ENCODE measurements at regions not wholly inside any gene's neighbourhood (a gene's known extent, or its start where the extent isn't known, plus 50 kb on each side); places are given as distances from the start of the nearest gene placed in this dataset.
"Not testable (repeated sequence)": the region's sequence is repeated elsewhere in the genome, so short reads cannot be mapped to it uniquely, and the experiment has no call there.

DNA sequence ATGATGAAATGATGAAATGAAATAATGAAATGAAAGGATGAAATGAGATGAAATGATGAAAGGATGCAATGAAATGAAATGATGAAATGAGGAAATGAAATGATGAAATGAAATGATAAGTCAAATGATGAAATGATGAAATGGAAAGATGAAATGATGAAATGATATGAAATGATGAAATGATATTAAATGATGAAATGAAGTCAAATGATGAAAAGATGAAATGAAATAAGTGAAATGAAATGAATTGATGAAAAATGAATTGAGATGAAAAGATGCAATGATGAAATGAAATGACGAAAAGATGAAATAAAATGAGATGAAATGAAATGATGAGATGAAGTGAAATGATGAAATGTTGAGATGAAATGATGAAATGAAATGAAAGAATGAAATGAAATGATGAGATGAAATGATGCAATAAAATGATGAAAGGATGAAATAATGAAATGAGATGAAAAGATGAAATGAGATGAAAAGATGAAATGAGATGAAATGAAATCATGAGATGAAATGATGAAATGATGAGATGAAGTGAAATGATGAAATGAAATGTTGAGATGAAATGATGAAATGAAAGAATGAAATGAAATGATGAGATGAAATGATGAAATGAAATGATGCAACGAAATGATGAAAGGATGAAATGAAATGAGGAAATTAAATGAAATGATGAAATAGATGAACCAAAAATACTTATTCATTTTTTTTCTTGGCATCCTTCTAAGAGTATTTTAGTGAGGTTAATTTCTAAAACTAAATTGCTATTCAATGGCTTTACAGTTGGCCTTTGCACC, 139.8 kb upstream of the ERV3-1 start:
- DNase-seq: not testable (repeated sequence)

DNA sequence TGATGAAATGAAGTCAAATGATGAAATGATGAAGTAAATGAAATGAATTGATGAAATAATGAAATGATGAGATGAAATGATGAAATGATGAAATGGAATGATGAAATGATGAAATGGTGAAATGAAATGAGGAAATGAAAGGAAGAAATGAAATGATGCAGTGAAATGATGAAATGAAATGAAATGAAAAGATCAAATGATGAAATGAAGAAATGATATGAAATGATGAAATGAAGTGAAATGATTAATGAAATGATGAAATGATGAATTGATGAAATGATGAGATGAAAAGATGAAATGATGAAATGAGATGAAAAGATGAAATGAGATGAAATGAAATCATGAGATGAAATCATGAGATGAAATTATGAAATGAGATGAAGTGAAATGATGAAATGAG, 139.2 kb upstream of the ERV3-1 start:
- peak in 1 of 3 donors; percentile 3 for DNase-seq

DNA sequence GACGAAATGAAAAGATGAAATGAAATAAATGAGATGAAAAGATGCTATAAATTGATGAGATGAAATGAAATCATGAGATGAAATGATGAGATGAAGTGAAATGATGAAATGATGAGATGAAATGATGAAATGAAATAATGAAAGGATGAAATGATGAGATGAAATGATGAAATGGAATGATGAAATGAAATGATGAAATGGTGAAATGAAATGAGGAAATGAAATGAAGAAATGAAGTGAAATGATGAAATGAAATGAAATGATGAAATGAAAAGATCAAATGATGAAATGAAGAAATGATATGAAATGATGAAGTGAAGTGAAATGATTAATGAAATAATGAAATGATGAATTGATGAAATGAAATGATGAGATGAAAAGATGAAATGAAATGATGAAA, 138.5 kb upstream of the ERV3-1 start:
- not testable (repeated sequence) for DNase-seq

DNA sequence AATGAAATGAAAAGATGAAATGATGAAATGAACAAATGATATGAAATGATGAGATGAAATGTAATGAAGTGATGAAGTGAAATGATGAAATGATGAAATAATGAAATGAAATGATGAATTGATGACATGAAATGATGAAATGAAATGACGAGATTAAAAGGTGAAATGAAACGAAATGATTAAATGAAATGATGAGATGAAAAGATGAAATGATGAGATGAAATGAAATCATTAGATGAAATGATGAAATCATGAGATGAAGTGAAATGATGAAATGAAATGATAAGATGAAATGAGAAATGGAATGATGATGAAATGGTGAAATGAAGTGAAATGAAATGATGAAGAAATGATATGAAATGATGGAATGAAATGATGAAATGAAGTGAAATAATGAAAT, 138.1 kb upstream of the ERV3-1 start:
- peak in 1 of 3 donors; percentile 0 for DNase-seq

DNA sequence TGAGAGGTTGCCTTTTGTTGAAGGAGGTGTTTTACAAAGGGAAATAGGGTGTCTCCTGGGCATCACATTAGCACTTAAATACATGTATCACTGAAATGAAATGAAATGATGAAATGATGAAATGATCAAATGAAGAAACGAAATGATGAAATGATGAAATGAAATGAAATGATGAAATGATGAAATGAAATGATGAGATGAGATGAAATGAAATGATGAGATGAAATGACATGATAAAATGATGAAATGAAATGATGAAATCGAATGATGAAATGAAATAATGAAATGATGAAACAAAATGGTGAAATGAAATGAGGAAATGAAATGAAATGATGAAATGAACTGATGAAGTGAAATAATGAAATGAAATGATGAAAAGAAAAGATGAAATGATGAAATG, 137.6 kb upstream of the ERV3-1 start:
- not testable (repeated sequence) for DNase-seq

DNA sequence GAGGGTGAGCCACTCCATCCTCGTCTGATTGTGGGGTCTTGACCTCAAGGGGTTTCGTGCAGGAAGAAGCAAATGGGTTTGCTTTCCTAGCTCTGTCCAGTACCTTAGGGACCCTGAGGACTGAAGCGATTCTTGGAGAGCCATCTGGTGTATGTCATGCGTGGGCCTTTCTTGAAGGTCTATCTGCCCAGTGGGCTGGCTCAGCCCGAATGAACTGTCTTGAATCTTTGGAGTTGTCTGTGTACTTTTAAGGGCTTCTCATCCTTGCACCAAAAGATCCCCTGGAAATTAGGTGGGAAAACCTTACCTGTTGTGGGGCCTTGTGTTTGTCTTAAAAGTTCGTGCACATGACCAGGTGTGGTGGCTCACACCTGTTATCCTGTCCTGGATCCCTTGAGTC, 135.4 kb upstream of the ERV3-1 start:
- DNase-seq: not testable (repeated sequence)

DNA sequence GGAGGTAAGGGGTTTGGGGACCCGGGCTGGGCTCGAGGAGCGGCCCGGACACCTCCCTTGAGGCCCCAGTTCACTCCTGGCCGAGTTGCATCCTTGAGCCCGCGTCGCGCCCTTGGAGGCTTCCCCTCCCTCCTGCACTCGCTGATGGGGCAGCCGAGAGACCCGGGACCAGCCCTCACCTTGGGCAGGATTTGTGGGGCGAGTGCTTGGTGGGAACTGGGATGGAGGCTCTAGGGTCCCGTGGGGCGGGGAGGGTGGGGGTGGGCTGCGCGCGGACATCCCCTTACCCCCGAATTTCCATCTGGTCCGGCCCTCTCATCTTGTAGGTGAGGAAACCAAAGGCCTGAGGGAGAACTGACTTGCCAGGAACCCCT, 134.9 kb upstream of the ERV3-1 start:
- peak in 1 of 3 donors; percentile 2 for DNase-seq

DNA sequence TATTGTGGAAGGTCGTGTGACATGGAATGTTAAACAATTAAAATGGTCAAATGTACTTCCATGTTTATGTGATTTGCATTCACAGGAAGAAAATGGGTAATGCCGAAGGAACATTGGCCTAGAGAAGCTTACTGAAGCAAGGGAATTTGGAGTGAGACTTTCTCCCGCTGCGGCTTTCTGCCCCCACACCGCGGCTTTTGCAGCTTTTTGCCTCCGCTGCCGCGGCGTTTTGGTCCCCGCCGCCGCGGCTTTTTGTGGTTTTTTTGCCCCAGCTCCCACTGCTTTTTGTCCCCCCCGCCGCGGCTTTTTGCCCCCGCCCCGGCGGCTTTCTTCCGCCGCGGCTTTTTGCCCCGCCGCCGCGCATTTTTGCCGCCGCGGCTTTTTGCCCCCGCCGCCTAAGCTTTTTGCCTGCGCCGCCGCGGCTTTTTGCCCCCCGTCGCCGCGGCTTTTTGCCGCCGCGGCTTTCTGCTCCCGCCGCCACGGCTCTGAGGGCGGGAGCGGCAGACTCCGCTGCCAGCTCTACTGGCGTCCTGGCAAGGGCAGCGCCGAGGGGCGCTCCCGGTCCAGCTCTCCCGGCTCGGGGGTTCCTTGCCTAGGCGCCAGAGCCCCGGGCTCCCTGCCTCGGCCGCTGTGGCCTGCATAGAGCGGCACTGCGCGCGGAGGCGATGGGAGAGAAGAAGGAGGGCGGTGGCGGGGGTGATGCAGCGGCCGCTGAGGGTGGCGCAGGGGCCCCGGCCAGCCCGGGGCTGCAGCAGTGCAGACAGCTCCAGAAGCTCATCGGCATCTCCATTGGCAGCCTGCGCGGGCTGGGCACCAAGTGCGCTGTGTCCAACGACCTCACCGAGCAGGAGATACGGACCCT, 134.3 kb upstream of the ERV3-1 start:
- peak in 1 of 3 donors; percentile 28 for DNase-seq

DNA sequence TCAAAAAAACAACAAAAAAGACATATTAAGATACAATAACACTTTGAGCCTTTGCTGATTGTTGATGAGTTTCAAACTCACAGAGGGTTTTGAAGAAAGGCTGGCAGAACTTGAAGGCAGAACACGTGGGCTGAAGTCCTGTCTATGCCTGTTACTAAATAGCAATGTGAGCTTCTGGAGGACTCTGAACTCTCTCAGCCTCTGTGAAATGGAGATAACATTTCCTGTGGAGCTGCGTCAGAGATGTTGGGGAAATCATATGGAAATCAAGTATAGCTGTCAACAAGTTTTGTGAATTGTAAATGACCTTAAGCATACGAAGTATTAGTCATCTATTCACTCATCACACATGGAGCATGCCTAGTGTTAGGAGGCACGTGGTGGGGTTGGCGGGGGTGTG, 130.4 kb upstream of the ERV3-1 start:
- not testable (repeated sequence) for DNase-seq

DNA sequence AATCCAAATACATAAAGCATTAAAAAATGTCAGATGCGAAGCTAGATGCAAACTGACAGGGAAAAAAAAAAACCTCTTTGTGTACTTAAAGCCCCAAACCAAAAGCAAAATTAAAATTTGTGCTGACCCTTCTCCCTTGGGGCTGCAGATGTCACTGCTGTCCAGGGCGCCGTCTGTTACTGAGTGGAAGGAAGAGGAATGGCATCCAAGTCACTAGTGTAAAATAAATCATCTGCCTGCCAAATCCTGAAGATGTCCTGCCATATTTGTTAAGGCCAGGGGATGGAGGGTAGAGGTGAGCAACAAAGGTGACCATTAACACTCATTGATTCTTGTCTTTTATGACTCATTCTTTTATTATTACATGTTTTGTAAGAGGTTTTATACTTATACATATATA, 126.6 kb upstream of the ERV3-1 start:
- DNase-seq: not testable (repeated sequence)

DNA sequence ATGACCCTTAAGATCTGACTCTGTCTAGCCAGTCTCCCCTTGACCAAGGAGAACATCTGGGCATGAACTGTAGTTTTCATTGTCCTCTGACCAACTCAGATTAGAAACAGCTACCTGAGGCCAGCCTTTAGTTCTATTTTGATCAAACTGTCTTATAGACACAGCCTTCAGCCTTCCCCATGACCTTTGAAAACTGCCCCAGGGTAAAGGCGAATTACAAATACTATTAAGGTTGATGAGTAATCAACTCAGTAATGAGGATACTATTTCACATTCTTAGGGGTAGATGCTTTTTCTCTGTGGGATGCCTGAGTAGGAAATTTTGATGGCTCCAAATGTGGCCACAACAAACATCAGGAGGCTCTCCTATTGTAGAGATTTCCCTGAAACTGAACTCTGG, 125.8 kb upstream of the ERV3-1 start:
- DNase-seq: not testable (repeated sequence)

DNA sequence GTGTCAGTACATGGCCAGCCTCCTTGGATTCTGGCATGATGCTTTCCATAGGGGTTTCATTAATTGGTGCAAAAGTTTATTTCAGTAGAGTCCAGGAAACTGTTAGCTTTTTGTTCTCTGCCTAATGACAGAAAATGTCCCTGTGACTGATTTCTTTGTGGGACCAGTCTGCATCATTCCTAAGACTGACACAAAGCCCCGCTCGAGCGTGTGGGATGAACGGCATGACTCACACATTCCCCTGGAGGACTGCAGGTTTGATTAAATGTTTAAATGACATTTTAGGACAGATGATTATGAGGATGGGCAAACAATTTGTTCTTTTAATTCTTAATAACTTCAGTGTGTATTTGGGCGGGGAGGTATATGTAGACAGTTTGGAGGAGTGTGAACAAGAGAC, 120.9 kb upstream of the ERV3-1 start:
- DNase-seq: not testable (repeated sequence)

DNA sequence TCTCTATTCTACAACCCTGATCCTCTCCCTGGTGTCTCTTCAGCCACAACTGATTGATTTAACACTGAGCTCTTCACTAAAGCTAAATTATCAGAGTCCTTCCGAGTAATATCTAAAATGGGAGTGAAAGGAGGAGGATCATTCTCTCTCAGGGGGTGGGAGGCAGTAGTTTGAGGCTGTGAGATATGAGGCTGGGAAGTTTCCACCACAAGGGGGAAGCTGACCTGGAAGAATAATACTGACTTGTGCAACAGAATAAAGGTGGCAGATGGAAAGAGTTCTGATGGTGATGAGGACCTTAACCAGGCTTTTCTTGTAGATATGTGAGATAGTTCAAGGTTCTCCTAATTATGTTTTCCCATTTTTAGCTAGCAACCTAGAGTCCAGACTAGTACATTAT, 118.1 kb upstream of the ERV3-1 start:
- DNase-seq: not testable (repeated sequence)

DNA sequence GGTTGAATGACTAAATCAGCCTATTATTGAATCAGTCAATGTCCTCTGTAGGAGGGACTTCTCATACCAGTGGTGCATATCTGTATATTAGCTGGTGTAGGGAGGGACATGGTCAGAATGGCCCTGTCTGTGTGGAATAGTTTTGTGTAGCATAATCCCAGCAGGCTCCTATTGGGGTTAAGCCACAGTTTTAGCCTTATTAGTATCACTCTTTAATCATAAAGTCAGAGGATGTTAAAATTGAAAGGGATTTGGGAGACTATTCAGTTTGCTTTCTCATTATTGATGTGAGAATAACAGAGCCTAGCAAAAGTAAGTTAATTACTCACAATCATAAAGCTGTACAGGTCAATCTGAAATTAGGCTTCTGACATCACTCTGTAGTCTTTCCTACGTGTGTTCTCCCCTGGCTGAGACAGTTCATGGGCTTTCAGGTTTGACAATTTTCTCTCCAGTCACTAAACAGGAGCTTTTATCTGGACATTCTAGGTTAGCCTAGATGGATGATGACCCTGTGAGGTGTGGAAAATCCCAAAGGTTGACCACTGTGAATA, 99.2 kb upstream of the ERV3-1 start:
- DNase-seq: not testable (repeated sequence)

DNA sequence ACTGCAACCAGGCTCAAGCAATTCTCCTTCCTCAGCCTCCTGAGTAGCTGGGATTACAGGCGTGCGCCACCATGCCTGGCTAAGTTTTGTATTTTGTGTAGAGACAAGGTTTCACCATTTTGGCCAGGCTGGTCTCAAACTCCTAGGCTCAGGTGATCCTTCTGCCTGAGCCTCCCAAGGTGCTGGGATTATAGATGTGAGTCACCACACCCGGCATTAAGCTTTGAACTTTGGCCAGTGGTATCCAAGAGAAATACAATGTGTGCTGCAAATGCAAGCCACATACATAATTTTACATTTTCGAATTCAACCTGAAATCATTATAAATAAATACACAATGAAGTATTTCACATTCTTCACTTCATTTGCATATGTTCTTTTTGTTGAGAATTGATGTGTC, 94.0 kb upstream of the ERV3-1 start:
- not testable (repeated sequence) for DNase-seq

DNA sequence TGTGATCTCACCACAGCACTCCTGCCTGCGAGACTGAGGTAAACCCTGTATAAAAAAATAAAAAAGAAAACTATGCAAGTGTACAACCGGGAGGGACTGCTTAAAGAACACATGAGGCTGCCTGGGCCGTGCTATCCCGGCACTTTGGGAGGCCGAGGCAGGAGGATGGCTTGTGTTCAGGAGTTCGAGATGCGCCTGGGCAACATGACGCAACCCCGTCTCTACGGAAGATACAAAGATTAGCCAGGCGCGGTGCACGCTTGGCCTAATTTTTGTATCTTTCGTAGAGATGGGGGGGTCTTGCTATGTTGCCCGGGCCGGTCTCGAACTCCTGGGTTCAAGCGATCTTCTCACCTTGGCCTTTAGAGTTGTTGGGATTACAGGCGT, 75.2 kb upstream of the ERV3-1 start:
- DNase-seq: peak in 1 of 3 donors; percentile 7

DNA sequence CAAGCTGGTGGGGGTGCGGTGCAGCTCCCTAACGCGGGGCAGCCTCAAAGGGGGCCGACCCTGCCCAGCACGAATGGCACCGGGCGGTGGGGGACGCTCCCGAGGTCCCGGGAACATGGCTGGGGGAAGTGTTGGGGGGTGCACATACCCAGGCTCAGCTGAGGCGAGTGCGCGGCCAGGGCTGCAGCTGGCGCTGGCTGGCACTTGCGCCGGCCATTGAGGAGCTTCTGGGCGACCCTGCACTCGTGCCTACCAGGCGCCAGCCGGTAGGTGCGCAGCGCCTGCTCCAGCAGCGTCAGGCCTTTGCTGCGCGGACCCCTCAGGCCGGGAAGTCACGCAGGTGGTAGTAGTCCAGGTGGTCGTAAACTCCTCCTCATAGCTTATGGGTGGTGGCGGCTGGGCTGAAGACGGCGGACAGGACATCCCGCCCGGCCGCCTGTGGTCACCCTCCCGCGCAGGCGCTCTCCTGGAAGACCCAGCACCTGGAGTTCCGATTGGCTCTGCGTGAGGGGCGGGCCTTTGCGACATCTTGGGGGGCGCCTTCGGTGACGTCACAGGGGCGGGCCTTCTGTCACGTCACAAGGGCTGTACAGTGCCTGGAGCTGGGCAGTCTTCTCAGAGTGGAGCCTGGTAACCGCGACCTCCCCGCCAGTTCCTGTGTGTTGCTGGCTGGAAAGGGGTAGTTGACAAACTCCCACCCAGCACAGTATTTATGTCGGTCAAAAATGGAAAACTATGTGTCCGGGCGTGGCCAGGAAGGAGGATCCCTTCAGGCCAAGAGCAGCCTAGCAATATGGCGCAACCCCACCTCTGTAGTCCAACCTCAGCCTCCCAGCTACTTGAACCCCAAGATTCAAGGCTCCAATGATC, 74.5 kb upstream of the ERV3-1 start:
- DNase-seq: peak; percentile 88 to 98 (median 95)

DNA sequence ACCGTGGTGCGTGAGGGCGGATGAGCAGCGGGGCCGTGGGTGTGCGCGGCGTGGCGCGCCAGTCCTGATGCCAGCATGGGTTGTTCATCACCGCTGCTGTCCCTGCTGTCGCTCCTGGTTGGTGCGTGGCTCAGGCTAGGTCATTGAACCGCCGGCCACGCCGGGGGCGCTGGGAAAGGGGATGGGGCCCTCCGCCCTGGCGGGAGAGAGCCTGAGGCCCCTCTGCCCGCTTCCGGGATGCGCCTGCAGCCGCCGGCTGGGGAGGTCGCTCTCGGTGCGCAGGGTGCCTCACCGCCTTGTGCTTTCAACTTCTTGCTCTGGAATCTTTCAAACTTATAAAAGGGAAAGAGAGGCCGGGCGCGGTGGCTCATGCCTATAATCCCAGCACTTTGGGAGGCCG, 68.5 kb upstream of the ERV3-1 start:
- DNase-seq: not testable (repeated sequence)

DNA sequence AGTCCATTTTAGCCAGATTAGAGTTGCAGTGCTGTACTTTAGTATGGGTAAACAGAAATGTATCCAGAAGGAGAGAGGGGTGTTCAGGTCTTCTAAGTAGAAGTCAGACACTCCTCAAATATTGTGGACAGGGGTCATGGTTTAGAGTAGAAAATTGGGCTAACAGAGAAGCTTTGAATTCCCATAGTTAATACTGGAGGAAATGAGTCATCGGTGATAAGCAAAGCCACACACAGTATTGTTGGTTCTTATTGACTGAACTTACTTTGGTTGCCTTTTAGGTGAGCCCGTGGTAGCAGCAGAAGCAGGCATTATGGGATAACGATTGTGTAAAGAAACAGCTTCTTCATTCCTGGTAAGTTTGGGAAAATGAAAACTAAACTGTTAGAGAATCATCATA, 66.7 kb upstream of the ERV3-1 start:
- not testable (repeated sequence) for DNase-seq

DNA sequence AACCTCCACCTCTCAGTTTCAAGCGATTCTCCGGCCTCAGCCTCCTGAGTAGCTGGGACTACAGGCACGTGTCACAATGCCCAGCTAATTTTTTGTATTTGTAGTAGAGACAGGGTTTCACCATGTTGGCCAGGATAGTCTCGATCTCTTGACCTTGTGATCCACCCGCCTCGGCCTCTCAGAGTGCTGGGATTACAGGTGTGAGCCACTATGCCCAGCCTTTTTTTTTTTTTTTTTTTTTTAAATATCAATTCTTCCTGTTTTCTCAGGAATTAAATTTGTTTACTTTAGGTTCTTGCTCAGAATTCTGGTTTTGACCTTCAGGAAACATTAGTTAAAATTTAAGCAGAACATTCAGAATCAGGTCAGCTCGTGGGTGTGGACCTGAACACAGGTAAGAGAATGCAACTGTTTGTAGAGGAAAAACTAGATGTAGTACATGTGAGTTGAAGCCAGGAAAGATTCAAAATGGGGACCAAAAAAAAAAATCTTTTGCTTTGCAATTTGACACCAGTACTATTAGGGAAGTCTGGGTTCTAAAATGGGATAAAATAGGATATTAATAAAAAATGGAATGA, 65.5 kb upstream of the ERV3-1 start:
- not testable (repeated sequence) for DNase-seq

DNA sequence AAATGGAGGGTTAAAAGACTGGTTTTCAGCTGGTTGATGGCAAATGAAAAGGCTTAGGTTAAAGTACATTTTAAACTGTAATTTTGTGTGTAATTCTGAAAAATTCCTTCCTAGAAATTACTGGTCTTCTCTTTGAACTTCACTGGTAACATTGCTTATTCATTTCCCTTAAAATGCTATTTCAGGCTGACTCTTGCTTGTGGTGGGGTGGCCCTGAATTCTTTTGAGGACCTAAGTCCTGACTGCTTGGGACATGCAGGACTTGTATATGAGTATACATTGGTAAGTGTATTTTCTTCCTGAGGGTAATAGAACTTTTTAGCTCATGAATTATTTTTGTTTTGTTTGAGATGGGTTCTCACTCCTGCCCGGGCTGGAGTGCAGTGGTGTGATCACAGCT, 63.0 kb upstream of the ERV3-1 start:
- not testable (repeated sequence) for DNase-seq

Data from muscle of back (tissue), 3 donors.